HuH-7 (cell line): ENCODE measurements at regions not wholly inside any gene's neighbourhood (a gene's known extent, or its start where the extent isn't known, plus 50 kb on each side); places are given as distances from the start of the nearest gene placed in this dataset.

Experiments used
- DNase-seq: peaks from one replicate; pipeline ENCODE4 v3.0.0; 2011; ENCODE audit warnings: low spot score

GRCh38 chr22:48785792-48786678, 1041.6 kb downstream of the BRD1 start:
- no peak for DNase-seq

GRCh38 chr22:48784701-48785503, 1042.8 kb downstream of the BRD1 start:
- DNase-seq: no peak

- DNase-seq: no peak
These were observed 1043.8 kb downstream of the BRD1 start for GRCh38 chr22:48783821-48784266.

- DNase-seq: peak; percentile 55
These were observed 1044.7 kb downstream of the BRD1 start for GRCh38 chr22:48782811-48783511.

- DNase-seq: no peak
These were observed 1045.3 kb downstream of the BRD1 start for GRCh38 chr22:48782326-48782725.

- DNase-seq: no peak
These were observed 1045.8 kb downstream of the BRD1 start for GRCh38 chr22:48781868-48782267.

GRCh38 chr22:48781391-48781790, 1046.3 kb downstream of the BRD1 start:
- no peak for DNase-seq

- no peak for DNase-seq
These were observed 1046.9 kb downstream of the BRD1 start for GRCh38 chr22:48780597-48781277.

- no peak for DNase-seq
These were observed 1047.7 kb downstream of the BRD1 start for GRCh38 chr22:48779661-48780596.

GRCh38 chr22:48779211-48779643, 1048.4 kb downstream of the BRD1 start:
- no peak for DNase-seq

- no peak for DNase-seq
These were observed 1049.1 kb downstream of the BRD1 start for GRCh38 chr22:48778308-48779195.

GRCh38 chr22:48772286-48772907, 1055.3 kb downstream of the BRD1 start:
- no peak for DNase-seq

- no peak for DNase-seq
These were observed 1062.1 kb downstream of the BRD1 start for GRCh38 chr22:48765595-48765994.

GRCh38 chr22:48761546-48761945, 1066.1 kb downstream of the BRD1 start:
- DNase-seq: no peak

- no peak for DNase-seq
These were observed 1066.9 kb downstream of the BRD1 start for GRCh38 chr22:48760481-48761390.

- no peak for DNase-seq
These were observed 1068.5 kb downstream of the BRD1 start for GRCh38 chr22:48758881-48759875.
